Urinary bladder (tissue), 3 donors: ENCODE measurements at regions not wholly inside any gene's neighbourhood (a gene's known extent, or its start where the extent isn't known, plus 50 kb on each side); places are given as distances from the start of the nearest gene placed in this dataset.

Experiments used
- DNase-seq: peaks from one replicate; pipeline ENCODE4 v3.0.0-alpha.2; 2015; ENCODE audit errors: extremely low spot score
- H3K27ac ChIP-seq: one replicate; pipeline ENCODE4 v1.5.1; 2013; ENCODE audit warnings: low read depth, mild to moderate bottlenecking, moderate library complexity
- H3K36me3 ChIP-seq: one replicate; pipeline ENCODE4 v1.6.1; 2013; ENCODE audit warnings: mild to moderate bottlenecking, moderate library complexity; ENCODE audit not compliant: insufficient read depth
- H3K4me1 ChIP-seq: one replicate; pipeline ENCODE4 v1.6.1; 2013; ENCODE audit warnings: mild to moderate bottlenecking, moderate library complexity; ENCODE audit not compliant: insufficient read depth
- H3K4me3 ChIP-seq: one replicate; pipeline ENCODE4 v1.5.1; 2013; ENCODE audit warnings: low read depth, low read length
- WGBS: extraction: QIAGEN DNeasy Blood & Tissue Kit; methylation state at CpG from one replicate; pipeline ENCODE4 v1.1.7; 2013; 5-methylcytosine and 5-hydroxymethylcytosine counted together
- donor health status: healthy with polysubstance abuse.
- donor health status: healthy.

- 64% methylated on average over 14 of the region's 14 CpGs for WGBS
- H3K4me3 ChIP-seq = no peak overlapping the region
- H3K27ac ChIP-seq = no peak overlapping the region
- no peaks in the 10 kb centered on the region for H3K4me1 ChIP-seq
- no peak for DNase-seq
- H3K36me3 ChIP-seq = no peaks in the 10 kb centered on the region
Observed at GRCh38 chr16:13756411-13757140, 163.4 kb upstream of the ERCC4 start.

DNA sequence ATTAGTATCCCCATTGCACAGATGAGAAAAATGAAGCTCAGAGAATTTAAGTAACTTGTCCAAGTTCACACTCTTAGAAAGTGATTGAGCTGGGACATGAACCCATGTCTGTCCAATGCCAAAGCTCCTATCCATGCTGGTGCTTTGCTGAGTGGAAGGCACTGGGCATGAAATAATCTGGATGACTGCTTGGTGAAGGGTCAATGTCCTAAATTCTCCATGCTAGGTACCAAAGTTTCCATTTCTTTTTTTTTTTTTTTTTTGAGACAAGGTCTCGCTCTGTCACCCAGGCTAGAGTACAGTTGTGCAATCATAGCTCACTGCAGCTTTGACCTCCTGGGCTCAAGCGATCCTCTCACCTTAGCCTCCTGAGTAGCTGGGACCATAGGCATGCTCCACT lies 153.6 kb upstream of the ERCC4 start:
- no peaks in the 10 kb centered on the region for H3K4me1 ChIP-seq
- H3K4me3 ChIP-seq = no peak overlapping the region
- no peaks in the 10 kb centered on the region for H3K36me3 ChIP-seq
- DNase-seq = no peak
- 89% methylated on average over 2 of the region's 2 CpGs for WGBS
- H3K27ac ChIP-seq = no peak overlapping the region

DNA sequence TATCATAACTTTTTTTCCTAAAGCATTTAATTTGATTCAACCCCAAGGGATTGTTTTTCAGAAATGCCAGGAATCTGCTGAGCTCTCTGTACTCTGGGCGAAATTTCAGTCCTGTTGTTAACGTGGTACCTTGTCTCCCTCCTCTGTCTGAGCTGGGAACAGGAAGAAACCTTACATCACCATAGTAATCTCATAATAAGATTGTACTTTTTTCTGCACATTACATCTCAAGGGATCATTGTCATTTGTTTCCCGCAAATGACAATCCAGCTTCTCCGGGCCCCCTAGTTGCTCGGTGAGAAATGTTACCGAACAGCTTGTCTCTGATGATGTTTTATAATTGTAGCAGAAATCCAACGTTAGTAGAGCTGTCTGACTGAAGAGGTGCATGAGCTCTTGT lies 152.7 kb upstream of the ERCC4 start:
- Histone ChIP-seq H3K36me3 (no peaks in the 10 kb centered on the region), H3K4me3 (no peak overlapping the region), H3K27ac (no peak overlapping the region), H3K4me1 (no peaks in the 10 kb centered on the region)
- DNase-seq = no peak
- WGBS = 53% methylated on average over 7 of the region's 7 CpGs

GRCh38 chr16:13768471-13768870 lies 151.5 kb upstream of the ERCC4 start:
- 36% methylated on average over 4 of the region's 4 CpGs for WGBS
- H3K36me3 ChIP-seq = no peaks in the 10 kb centered on the region
- no peaks in the 10 kb centered on the region for H3K4me1 ChIP-seq

DNA sequence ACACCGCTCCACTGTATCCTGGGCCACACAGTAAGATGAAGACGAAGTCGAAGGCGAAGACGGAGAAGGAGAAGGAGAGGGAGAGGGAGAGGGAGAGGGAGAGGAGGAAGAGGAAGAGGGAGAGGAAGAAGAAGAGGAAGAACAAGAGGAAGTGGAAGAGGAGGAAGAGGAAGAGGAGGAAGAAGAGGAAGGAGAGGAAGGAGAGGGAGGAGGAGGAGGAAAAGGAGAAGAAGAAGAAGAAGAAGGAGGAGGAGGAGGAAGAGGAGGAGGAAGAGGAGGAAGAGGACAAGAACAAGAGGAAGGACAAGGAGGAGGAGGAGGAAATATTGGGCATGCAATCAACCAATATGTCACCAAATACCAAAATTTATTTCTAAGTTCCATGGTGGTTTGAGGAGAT lies 149.5 kb upstream of the ERCC4 start:
- no peak overlapping the region for H3K4me3 ChIP-seq
- WGBS = 92% methylated on average over 5 of the region's 5 CpGs
- H3K27ac ChIP-seq = no peak overlapping the region

More at GRCh38 chr16:13768471-13768870, 151.5 kb upstream of the ERCC4 start:
- H3K27ac ChIP-seq = no peak overlapping the region
- no peak for DNase-seq
- no peak overlapping the region for H3K4me3 ChIP-seq

DNA sequence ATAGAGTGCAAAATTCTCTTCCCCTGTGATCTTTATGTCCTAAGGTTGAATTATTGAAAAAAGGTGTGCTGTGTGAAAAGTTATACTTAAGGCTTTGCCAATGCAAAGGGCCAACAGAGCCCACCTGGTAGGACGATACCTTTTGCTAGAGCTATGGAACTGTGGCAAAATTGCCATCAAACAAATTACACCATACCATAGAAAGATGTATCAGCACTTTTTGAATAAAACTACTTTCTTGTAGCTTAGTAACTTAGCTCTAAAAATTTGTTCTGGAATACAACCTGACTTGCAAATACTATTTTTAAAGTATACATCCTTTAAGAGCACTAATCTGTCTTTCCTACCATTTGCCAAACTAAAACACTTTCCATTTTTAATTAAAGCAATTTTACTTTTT lies 147.2 kb upstream of the ERCC4 start:
- H3K36me3 ChIP-seq = no peaks in the 10 kb centered on the region
- DNase-seq = no peak
- H3K4me3 ChIP-seq = no peak overlapping the region
- 77% methylated on average over 1 of the region's 1 CpG for WGBS
- H3K4me1 ChIP-seq = no peaks in the 10 kb centered on the region
- no peak overlapping the region for H3K27ac ChIP-seq

More for the DNA sequence above, 149.5 kb upstream of the ERCC4 start:
- Histone ChIP-seq H3K36me3 (no peaks in the 10 kb centered on the region), H3K4me1 (no peaks in the 10 kb centered on the region)
- DNase-seq = no peak

- Histone ChIP-seq H3K27ac (no peak overlapping the region), H3K36me3 (no peaks in the 10 kb centered on the region), H3K4me1 (no peaks in the 10 kb centered on the region), H3K4me3 (no peak overlapping the region)
- WGBS = 65% methylated on average over 12 of the region's 12 CpGs
- DNase-seq = no peak
Observed at GRCh38 chr16:13779676-13780075, 140.3 kb upstream of the ERCC4 start.

DNA sequence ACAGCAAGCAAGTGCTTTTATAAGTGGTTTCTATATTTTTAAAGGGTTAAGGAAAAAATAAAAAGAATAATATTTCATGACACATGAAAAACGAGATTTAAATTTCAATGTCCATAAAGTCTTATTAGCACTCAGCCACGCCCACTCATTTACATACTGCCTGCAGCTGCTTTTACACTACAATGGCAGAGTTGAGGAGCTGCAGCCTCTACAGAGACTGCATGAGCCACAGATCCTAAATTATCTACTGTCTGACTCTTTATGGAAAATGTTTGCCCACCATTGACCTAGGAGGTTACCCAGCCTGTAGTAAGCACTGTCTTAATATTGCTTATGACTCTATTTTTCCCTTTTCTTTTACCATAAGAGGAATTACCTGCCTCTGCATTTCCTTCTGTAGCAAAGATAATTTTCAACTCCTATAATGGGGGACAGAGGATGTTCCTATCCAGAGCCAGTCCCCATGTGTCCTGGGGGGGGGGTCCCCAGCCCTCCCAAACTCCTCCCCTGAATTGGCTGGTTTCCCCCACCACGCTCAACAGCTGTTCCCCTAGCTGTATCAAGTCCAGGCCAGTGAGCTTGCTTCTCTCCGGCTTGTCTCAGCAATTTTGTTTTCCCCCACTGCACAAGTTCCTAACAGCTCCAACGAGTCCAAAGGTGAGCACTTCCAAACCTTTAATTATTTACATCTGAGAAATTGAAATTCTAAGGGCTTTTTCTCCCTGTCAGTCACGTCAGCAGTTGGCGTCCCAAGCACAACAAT lies 139.4 kb upstream of the ERCC4 start:
- no peak overlapping the region for H3K27ac ChIP-seq
- no peaks in the 10 kb centered on the region for H3K4me1 ChIP-seq
- 43% methylated on average over 7 of the region's 7 CpGs for WGBS
- no peak overlapping the region for H3K4me3 ChIP-seq
- DNase-seq = no peak
- no peaks in the 10 kb centered on the region for H3K36me3 ChIP-seq

- no peaks in the 10 kb centered on the region for H3K36me3 ChIP-seq
- no peaks in the 10 kb centered on the region for H3K4me1 ChIP-seq
- no peak for DNase-seq
- H3K4me3 ChIP-seq = no peak overlapping the region
- no peak overlapping the region for H3K27ac ChIP-seq
- WGBS = 88% methylated on average over 7 of the region's 7 CpGs
Observed at GRCh38 chr16:13781169-13781564, 138.8 kb upstream of the ERCC4 start.

GRCh38 chr16:13781575-13782338 lies 138.2 kb upstream of the ERCC4 start:
- no peak for DNase-seq
- Histone ChIP-seq H3K4me1 (no peaks in the 10 kb centered on the region), H3K27ac (no peak overlapping the region), H3K4me3 (no peak overlapping the region), H3K36me3 (no peaks in the 10 kb centered on the region)
- 65% methylated on average over 8 of the region's 8 CpGs for WGBS

DNA sequence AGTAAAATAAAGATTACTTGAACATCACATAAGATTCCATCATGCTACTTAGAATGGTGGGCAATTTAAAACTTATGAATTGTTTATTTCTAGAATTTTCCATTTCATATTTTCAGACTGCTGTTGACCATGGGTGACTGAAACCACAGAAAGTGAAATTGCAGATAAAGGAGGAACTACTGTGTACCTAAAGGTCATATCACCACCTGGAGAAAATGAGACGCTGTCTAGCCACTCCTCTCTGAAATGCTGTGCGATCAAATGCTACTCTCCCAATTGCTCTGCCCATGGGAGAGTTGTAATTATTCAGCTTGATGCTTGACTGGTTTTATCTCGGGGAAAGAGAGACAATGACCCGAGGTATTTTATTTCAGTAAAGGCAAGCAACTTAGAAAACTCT lies 128.9 kb upstream of the ERCC4 start:
- Histone ChIP-seq H3K27ac (no peak overlapping the region), H3K36me3 (no peaks in the 10 kb centered on the region), H3K4me3 (no peak overlapping the region), H3K4me1 (no peaks in the 10 kb centered on the region)
- WGBS = 83% methylated on average over 4 of the region's 4 CpGs
- DNase-seq = no peak

DNA sequence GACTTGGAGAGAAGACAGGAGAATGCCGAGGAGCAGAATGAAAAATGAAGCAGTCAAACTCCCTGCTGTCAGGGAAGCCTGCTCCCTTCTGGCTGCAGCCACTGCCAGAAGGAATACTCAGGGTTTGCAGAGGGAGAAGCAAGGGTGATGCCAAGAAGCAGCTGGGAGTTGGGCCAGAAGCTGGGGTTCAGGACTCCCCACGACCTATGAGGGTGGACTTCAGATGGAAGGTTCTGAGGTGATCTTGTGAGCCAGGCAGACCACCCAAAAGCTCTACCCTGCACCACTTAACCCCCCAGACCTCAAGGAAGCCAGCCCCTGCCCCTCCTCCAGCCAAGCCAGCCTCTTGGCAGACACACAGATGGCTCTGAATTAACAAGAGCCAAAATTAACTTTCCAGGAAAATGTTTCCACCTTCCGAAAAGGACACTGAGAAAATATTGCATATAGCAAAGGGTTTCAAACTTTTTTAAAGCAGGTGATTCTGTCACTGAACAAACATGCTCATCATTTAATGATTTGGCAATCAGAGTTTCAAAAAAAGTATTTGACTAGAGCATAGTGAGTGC lies 126.0 kb upstream of the ERCC4 start:
- H3K27ac ChIP-seq = no peak overlapping the region
- H3K4me1 ChIP-seq = no peaks in the 10 kb centered on the region
- no peaks in the 10 kb centered on the region for H3K36me3 ChIP-seq
- no peak for DNase-seq
- no peak overlapping the region for H3K4me3 ChIP-seq
- WGBS = 23% methylated on average over 3 of the region's 3 CpGs

DNA sequence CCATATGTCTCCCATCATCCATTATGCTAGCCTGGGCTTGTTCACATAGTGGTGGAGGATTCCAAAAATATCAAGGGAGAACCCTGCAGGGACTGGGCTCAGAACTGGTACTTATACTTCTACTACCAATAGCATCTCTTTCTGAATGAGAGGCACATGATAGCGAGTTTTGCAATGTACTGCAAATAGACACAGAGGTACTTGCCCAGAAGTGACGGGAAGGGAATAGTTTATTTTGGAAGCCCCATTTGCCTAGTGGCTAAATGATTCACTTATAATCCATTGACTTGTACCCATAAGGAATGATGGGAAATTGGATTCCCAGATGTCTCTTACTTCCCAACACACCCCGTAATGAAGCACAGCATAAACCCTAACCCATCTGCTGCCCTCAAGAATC lies 124.8 kb upstream of the ERCC4 start:
- H3K4me3 ChIP-seq = no peak overlapping the region
- H3K27ac ChIP-seq = no peak overlapping the region
- WGBS = 86% methylated on average over 3 of the region's 3 CpGs
- H3K36me3 ChIP-seq = no peaks in the 10 kb centered on the region
- DNase-seq = no peak
- H3K4me1 ChIP-seq = no peaks in the 10 kb centered on the region
